ENCODE measurements at regions not wholly inside any gene's neighbourhood (a gene's known extent, or its start where the extent isn't known, plus 50 kb on each side); places are given as distances from the start of the nearest gene placed in this dataset.

DNA sequence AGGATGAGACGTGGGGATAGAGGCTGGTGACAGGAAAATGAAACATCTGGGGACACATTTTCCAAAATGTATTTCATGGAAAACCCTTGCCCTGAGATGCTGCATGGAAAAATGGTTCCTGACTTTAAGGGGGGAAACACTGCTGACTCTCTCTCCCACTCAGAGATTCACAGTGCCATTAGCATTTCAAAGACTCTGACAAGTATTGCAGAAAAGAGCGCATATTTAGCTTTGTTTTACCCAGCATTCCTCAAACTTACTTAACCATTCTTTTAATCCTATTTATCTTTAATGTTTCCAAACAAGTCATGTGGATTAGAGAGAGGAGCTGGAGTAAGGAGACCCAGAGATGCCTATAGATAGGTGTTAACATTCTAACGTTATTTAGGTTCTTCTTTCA lies 141.8 kb upstream of the DYRK2 start:
- no peak for DNase-seq

DNA sequence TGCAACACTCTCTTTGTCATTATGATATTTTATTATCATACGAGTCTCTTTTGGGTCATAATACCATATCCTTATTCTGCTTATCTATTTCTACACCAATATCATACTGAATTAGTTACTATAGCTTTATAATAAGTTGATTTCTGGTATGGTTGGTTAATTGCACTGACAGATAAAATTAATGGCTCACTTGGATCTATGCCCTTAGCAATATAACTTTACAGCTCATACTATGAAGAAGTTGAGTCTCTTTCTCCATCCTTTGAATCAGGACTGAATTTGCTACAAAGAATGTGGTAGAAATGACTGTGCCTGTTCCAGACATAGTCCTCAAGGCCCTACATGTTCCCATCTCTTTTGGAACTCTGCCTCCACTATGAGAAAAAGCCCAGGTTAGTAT lies 139.7 kb upstream of the DYRK2 start:
- DNase-seq: no peak

DNA sequence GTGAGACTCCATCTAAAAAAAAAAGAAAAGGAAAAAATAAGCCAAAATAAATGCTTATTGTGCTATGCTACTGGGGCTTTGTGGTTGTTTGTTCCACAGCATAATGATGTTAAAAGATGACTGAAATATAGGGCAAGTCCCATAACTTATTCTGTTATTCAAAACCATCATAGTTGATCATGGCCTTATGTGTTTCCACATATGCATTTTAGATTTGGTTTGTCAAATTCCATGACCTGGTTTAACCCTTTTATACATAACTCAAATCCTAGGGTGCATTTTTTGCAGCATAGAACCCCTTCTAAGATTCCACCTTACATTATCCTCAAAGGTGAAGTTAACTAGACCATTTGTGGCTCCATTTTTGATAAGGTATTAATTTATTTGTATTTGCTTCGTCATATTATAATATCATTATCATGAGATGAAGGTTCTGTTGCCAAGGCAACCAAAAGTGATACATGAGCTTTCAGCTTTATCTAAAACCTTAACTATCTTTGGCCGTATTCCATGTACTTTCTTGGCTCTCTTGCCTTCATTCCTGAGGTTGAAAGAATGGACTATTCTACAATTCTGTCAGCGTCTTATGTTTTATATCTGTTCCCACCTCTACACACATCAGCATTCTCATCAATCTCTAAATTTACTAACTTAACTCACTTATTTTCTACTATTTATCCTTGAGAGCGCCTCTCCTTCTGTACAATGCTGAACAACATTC lies 138.7 kb upstream of the DYRK2 start:
- DNase-seq: no peak

DNA sequence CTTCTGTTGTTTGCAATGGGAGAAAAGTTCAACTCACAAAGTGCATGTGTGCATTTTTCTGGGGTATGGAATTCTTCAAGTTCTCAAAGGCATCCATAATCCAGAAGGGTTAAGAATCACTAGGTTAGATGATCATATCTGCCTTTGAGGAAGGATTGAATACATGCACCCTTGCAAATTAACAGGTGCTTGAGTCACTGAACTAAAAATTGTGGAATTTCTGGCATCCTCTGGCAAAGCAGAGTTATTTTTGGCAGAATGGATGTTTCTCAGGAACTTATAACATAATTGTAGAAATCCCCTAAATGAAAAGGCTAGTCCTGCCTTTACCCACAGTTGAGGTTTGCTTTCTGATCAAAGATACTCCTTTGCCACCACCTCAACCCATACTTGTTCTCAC lies 136.5 kb upstream of the DYRK2 start:
- DNase-seq: no peak

DNA sequence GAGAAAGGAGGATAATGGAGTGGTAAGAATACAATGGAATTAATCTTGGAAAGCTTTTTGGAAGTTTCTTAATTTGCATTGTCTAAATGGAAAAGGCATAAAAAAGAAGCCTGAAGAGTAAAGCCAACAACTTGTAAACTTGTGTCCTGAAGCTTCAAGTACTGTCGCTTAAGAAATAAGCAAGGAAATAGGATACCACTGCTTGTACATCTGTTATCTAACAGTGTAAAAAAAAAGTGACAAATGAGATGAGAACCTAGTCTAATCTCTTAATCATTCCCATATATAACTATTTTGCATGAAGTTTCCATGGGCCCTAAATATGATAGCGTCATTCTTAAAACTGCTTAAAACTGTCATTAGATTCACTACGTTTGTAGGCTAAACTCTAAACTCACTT lies 134.0 kb upstream of the DYRK2 start:
- DNase-seq: no peak

DNA sequence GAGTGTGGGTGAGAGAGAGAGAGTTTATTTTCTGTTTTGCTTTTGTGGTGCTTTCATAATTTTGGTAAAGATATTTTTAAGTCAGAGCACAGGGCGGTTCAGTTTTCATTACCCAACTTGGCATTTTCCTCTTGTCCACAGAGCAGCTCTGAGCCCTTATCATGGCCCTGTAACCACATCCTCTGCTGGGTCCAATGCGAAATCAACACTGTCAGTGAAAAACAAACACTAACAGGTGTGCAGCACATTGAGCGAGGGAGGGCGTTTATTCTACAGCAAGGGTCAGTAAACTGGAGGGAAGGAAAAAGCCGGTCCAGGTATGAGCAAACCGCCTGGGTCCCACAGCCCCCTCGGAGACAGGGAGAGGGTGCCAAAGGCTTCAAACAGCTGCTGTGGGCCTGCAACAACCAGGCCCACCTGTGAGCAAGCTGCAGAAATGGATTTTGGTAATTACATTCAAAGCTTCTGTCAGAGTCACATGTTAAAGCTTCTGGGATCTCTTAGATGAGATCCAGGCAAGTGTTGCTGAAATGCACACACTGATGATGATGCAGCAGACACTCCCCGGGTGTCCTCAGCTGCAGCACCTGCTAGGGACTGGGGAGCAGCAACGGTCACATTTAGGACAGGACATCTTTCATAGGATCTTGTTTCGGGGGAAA lies 132.7 kb upstream of the DYRK2 start:
- peak; percentile 49 for DNase-seq

DNA sequence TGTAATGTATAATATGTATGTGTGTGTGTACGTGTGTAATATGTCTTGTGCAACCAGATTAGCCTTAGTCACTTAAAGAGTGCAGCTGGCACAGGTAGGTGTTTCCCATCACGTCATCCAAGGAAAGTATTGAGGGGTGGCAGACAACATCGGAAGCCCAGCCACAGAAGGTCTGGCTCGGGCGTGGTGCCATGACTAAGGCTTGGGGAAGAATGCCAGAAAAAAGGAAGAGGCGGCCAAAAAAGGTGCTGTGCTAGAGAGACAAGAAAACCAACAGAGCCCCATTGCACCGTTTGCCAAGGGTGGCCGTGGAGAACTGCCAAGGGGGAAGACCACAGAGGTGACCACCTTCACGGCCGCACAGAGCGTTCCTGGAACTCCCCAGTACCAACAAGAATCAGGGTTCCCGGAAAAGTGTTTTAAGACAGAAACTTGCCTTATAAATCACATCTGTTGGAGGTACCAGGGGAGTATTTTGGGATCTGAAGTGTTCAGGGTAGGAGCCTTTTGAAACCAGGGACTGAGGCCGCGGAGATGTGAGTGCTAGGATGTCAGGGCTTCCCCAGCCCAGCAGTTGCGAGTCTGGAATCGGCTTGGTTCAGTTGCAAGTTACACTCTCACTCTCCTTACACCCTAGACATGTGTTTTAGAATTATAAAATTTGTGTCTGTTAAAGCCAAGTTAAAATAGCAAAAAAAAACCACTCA lies 131.2 kb upstream of the DYRK2 start:
- peak; percentile 26 for DNase-seq

DNA sequence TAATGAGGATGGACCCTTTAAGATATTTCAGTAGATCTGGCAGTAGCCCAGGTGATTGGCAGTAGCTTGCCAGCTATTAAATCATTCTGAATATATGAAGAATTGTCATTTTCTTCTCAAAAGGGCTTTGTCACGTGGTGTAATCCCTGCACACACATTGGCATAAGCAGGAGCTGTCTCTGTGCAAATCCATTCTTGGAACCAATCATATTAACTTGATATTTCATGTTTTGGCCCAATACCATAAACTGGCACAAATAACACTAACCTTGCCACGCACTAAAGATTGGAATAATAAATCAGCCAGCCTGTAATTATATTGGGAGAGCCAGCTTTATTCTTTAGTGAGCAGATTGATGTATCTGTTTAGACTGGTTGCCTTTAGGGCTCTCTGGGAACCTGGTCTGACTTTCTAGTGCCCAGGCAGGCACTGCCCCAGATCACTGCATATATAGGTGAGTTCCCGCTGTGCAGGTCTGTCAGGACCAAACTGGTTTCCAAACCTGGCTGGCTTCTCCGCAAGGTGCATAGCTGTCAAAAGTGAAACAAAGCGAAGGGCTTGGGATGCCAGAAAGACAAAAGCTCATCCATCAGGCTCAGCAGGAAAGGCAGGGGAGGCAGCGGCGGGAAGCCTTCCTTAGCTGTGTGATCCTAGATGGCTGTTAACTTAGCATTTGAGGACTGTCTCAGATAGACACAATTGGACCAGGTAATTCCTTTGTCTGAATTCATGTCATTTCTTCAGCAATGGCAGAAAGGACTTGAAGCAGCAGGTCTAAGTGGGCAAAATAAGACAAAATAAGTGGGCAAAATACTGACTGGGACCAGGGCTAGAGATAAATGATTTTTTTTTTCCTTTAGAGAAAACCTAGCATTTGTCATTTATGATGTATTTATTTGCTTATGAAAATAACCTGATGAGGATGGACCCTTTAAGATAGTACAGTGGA lies 128.8 kb upstream of the DYRK2 start:
- DNase-seq: no peak

DNA sequence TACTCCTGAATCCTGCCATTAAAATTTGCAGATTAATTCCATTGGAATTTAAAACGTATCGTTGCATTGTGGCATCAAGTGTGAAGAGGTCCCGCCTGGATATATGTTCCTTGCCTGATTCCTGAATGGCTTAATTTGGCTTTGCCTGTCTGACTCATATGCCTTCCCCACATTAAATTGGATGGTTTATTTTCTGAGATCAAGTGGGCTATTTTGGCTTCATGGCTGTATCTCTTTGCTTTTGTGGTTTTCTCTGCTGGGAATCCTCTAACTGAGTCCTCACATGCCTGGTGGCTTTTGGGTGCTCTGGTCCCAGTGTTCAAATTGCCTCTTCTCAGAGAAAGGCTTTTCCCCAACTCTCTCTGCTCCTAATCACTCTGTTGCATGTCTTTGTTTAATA lies 127.9 kb upstream of the DYRK2 start:
- DNase-seq: no peak

DNA sequence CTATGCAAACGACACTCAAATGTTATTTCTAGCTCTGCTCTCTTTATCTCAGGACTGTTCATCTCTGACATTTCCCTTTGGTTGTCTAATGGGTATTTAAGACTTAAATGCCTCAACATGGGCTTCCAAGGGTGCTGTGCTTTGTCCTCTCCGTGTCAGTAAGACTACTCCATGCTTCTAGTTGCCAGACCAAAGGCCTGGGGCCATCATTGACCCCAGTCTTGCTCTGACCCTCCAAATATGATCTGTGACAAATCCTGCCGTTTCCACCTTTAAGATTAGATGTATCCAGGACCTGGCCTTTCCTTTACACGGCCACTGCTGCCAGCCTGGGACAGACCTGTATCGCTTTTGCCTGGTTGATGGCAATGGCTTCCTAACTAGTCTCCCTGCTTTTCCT lies 126.3 kb upstream of the DYRK2 start:
- DNase-seq: no peak

DNA sequence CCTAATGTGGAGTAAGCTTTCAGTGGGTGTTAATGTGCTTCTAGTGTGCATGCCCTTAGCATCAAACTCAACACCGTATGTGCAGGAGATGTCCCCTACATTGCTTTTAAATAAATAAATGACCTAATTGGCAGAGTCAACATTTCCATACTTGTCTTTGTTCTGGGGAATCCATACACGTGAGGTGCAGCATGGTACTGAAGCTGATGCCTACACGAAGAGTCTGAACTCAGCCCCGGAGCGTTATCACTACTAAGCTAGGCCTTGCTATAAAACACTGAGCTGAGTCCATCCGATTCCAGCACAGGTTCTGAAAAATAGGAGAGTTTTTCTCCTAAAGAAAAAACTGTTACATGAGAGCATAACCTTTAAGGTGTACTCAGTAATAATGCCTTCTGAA lies 125.0 kb upstream of the DYRK2 start:
- DNase-seq: no peak

DNA sequence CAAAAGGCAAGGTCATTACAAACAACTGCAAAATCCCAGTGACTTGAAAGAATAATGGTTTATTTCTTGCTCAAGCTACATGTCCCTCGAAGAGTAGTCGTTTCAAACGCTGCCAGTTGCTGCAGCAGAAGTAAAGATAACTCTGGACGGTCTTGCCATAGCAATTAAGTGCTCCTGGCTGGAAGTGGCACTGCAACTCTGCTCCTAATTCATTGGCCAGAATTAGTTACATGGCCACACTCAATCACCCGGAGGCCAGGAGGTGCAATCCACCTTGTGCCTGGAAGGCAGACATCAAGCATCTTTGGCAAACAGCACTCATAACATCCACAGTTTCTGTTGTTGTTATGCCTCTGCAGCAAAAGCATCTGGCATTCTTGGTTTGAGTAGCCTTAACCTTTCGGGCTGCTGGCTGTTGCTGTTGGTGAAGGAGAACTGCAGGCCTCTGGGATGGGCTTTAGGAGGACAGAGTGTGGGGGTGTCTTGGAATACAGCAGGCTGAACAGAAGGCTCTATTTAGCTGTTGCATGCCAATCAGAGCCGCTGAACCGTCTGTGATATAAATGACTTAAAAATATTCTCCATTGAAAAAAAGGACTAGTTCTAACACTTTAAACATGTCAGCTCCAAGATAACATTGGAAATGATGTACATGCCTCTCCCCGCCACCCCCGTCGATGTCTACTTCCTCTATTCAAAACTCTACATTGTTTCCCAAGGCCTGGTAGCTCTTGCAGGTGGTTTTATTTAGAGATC lies 123.5 kb upstream of the DYRK2 start:
- DNase-seq: peak; percentile 37

DNA sequence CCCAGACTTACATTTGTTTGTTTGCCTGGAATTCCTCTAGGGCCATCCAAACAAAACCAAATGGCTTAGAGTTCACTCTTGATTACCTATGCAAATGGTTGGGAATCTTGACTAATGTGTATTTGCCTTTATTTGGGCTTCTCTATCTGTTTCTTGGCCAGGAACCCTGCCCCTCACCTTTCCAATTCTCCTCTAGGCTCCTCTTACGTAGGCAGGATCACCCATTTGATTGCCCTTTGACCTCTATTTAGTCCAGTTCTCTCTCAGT lies 123.0 kb upstream of the DYRK2 start:
- no peak for DNase-seq

DNA sequence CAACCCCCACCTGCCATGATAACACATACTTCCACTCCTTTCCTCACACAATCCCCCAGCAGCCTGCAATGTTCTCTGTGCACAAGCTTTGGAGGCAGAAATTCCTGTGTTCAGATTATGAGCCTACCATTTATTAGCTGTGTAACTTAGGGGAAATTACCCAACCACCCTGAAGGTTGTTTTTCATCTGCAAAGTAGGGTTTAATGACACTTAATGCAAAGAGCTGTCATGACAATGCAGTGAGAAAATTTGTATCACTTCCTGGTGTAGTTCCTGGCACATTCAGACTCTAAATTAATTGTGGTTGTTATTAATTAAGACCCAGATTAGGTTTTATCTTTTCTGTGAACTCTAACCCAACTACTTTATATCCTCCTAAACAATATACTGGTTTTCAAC lies 122.4 kb upstream of the DYRK2 start:
- no peak for DNase-seq

DNA sequence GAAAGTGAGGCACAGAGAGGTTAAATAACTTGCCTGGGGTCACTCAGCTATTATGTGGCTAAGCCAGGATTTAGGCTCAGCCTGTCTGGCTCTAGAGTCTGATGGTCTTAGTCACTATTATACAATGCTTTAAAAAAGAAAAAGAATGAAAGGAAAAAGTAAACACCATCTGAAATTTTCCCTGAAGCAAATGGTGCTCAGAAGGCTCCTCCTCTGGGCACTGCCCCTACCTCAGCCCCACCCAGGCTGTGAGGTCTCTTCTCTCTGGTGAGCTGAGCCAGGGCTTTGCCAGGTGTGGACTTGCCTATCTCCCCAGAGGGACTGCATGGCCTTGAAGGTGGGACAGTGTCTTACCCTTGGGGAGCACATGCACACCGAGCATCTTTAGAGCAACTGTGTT lies 117.5 kb upstream of the DYRK2 start:
- DNase-seq: no peak

DNA sequence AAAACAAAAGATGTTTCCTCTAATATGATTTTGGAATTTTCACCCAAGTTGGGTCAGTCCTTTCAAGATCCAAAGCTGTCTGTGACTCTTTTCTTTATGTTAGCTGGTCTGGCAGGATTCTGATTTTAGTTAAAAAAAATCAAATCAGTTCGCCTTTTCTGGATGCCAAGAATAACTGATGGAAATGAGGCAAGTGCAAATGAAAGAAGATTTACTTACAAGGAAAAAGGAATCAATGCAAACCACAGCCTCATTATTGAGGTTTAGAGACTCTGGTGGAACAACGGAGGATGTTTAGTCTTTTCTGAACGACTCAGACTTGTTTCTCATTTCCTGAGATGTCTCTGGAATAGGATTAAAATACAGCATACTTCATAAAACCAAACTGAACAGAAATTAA lies 117.0 kb upstream of the DYRK2 start:
- no peak for DNase-seq

DNA sequence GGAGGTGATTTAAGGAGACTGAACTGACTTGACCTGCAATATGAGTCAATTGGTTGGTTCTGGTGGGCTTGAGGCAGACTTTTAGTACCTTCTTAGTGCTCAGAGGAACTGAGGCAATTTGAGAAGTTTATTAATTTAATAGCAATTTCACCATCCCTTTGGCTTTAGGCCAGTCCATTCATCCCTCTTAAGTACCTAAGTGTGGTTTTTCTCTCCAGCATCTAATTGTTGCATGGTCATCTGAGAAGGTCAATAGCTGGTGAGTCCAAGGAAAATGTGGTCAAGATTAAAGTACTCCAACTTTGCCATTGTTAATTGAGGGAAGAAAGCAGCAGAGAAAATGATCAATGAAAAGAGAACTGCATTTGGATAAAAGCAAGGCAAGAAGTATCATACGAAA lies 115.4 kb upstream of the DYRK2 start:
- DNase-seq: no peak

DNA sequence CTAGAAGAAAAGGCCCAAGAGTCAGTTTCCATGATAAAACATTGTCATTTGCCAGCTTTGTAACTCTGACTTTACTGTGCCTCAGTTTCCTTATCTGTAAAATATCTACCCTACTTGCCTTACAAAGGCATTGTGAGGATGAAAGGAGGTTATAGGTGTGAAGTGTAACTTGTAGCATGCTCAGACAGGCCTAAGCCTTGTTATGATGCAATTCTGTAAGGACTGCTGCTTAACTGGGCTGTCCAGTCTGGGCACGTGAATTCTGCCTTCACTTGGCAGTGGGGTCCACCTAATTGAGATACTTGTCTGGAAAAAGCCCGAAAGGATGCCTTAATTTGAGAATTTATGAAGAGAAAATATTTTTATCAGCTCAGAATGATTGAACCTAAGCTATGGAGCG lies 114.5 kb upstream of the DYRK2 start:
- no peak for DNase-seq

DNA sequence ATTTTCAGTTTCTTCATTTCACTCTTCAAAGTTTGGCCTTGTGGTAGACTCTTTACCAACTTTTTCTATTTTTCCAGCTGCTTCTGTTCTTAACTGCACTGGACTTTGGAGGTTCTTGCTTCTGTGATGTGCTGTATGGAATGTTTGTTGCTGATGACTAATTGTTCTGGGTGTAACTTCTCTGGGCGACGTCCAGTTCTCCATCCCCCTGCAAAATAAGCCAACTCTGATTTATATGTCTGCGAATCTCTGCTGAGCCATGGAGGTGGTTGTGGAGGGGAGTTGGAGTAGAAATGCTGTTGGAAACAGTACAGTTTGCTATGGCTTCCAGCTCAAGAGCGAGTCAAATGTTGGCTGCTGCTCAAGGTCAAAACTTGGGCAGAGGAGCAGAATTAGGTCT lies 113.9 kb upstream of the DYRK2 start:
- no peak for DNase-seq

DNA sequence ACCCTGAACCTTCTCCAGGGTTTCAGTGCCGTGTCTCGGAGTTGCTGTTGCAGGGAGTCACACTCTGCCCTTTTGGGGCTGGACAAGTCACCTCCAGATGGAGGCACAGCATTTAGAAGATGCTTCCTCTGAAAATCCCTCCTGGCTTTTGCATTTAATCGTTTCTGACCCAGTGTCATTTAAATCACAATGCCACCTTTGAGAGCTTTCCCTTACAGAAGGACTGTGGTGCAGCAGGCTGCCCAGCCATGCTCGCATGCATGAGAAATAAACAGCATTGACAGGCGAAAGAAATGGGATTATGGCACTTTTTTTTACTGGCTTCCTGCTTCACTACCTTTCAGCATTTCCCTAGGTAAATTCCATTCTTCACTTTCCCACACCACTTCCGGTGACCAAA lies 113.4 kb upstream of the DYRK2 start:
- DNase-seq: no peak

DNA sequence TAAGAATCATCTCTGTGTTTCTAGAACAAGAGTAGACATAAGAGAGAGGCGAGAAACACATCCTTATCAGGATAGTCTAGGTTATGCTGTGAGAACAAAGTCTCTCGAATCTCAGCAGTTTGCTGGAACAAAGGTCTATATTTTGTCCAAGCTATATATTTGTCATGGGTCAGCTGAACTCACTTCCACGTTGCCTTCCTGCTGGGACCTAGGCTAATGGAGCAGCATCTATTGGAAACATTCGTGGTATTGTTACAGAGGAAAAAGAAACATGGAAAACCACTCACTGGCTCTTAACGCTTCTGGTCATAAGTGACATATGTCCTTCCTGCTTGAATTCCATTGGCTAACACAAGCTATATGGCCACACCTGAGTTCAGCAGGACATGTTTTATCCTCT lies 112.6 kb upstream of the DYRK2 start:
- DNase-seq: no peak

DNA sequence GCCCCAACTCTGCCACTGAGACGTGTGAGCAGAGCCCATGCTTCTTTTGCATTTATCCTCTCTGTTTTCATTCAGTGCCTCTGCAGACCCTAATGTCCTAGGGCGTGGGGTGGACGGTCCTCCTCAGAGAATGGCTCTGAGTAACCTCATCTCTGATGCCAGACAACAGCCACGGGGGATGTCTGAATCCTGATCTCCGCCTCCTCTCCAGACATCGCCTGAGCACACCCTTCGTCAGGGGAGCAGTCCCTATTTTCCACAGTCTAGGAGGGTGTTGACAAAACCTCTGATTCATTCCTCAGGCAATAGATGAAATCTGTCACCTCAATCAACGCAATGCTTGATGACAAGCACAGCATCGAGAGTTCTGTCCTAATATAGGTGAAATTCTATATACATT lies 109.2 kb upstream of the DYRK2 start:
- no peak for DNase-seq

DNA sequence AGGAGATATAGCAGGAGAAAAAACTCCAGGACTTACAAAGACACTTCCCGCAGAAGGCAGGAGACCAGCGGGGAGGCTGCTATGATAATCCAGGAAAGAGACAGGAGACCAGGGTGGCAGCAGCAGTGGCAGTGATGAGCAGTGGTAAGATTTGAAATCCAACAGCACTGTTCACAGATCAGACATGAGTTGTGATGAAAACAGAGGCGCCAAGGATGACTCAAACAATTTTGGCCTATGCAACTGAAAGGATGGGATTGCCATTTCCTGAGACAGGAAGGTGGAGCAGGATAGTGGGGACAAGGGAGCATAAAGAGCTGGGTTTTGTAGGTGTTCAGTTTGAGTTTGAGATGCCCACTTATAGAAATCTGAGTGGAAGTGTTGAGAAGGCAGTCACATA lies 108.6 kb upstream of the DYRK2 start:
- no peak for DNase-seq
